ENCODE measurements at regions not wholly inside any gene's neighbourhood (a gene's known extent, or its start where the extent isn't known, plus 50 kb on each side); places are given as distances from the start of the nearest gene placed in this dataset.

- intact Hi-C loops (cut with DNase I) = no loop called here
- Histone ChIP-seq H3K4me3 (ENCODE audit: low read length in 3 of 3) (no peak overlapping the region), H3K27me3 (ENCODE audit: control insufficient read depth, insufficient read depth, low read length) (no peaks in the 10 kb centered on the region), H3K9me3 (ENCODE audit: control insufficient read depth in 2 of 3, insufficient read depth in 1 of 3, low read length in 3 of 3) (no peaks in the 10 kb centered on the region), H3K36me3 (ENCODE audit: control insufficient read depth in 2 of 3, insufficient read depth in 3 of 3, low read length in 3 of 3) (no peaks in the 10 kb centered on the region), H3K27ac (ENCODE audit: low read depth in 2 of 2, low read length in 2 of 2) (no peak overlapping the region), H3K4me1 (ENCODE audit: control insufficient read depth in 2 of 3, insufficient read depth in 2 of 3, low read depth in 1 of 3, low read length in 3 of 3) (no peaks in the 10 kb centered on the region), H3K9ac (ENCODE audit: low read length in 3 of 3) (no peak overlapping the region)
- TF ChIP-seq, protein P1, sequence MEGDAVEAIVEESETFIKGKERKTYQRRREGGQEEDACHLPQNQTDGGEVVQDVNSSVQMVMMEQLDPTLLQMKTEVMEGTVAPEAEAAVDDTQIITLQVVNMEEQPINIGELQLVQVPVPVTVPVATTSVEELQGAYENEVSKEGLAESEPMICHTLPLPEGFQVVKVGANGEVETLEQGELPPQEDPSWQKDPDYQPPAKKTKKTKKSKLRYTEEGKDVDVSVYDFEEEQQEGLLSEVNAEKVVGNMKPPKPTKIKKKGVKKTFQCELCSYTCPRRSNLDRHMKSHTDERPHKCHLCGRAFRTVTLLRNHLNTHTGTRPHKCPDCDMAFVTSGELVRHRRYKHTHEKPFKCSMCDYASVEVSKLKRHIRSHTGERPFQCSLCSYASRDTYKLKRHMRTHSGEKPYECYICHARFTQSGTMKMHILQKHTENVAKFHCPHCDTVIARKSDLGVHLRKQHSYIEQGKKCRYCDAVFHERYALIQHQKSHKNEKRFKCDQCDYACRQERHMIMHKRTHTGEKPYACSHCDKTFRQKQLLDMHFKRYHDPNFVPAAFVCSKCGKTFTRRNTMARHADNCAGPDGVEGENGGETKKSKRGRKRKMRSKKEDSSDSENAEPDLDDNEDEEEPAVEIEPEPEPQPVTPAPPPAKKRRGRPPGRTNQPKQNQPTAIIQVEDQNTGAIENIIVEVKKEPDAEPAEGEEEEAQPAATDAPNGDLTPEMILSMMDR (IDR thresholded peaks at IDR 0.05; ENCODE audit: borderline replicate concordance, extremely low read depth, insufficient read depth) = no peak
- DNase-seq = no peak
- no peak for FAIRE-seq
These were observed 82.0 kb upstream of the PITX2 start for GRCh38 chr4:110704748-110705439.

- H3K9me3 ChIP-seq (ENCODE audit: control insufficient read depth in 2 of 3, insufficient read depth in 1 of 3, low read length in 3 of 3) = no peaks in the 10 kb centered on the region
- H3K4me3 ChIP-seq (ENCODE audit: low read length in 3 of 3) = no peak overlapping the region
- H3K36me3 ChIP-seq (ENCODE audit: control insufficient read depth in 2 of 3, insufficient read depth in 3 of 3, low read length in 3 of 3) = no peaks in the 10 kb centered on the region
- H3K9ac ChIP-seq (ENCODE audit: low read length in 3 of 3) = no peak overlapping the region
- FAIRE-seq = no peak
- TF ChIP-seq, protein P1 (IDR thresholded peaks at IDR 0.05; ENCODE audit: borderline replicate concordance, extremely low read depth, insufficient read depth) = no peak
- H3K4me1 ChIP-seq (ENCODE audit: control insufficient read depth in 2 of 3, insufficient read depth in 2 of 3, low read depth in 1 of 3, low read length in 3 of 3) = no peaks in the 10 kb centered on the region
- H3K27me3 ChIP-seq (ENCODE audit: control insufficient read depth, insufficient read depth, low read length) = no peaks in the 10 kb centered on the region
- DNase-seq = no peak
- intact Hi-C loops (cut with DNase I) = no loop called here
- no peak overlapping the region for H3K27ac ChIP-seq (ENCODE audit: low read depth in 2 of 2, low read length in 2 of 2)
These were observed 82.5 kb upstream of the PITX2 start for GRCh38 chr4:110705440-110705782.

DNA sequence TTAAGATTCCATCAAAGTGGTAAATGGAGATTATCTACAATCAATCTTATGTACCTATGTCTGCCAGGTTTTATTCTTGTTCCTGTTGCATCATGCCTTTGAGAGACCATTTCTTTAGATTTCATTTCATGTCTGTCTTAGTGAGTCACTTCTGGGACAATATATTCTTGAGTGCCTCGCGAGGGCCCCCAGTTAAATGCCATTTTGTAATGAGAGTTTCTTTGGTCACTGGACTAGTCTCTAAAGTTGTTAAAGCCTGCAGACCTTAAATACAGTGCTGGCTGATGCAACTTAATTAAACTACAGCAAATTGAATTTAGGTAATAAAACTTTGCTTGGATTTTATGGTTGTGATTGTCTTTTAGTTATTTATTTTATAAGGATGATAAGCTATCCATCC is 87.2 kb upstream of the PITX2 start:
- Histone ChIP-seq H3K4me3 (ENCODE audit: low read length in 3 of 3) (no peak overlapping the region), H3K9me3 (ENCODE audit: control insufficient read depth in 2 of 3, insufficient read depth in 1 of 3, low read length in 3 of 3) (no peaks in the 10 kb centered on the region), H3K36me3 (ENCODE audit: control insufficient read depth in 2 of 3, insufficient read depth in 3 of 3, low read length in 3 of 3) (no peaks in the 10 kb centered on the region), H3K9ac (ENCODE audit: low read length in 3 of 3) (no peak overlapping the region), H3K27me3 (ENCODE audit: control insufficient read depth, insufficient read depth, low read length) (no peaks in the 10 kb centered on the region), H3K4me1 (ENCODE audit: control insufficient read depth in 2 of 3, insufficient read depth in 2 of 3, low read depth in 1 of 3, low read length in 3 of 3) (no peaks in the 10 kb centered on the region), H3K27ac (ENCODE audit: low read depth in 2 of 2, low read length in 2 of 2) (no peak overlapping the region)
- intact Hi-C loops (cut with DNase I) = no loop called here
- no peak for DNase-seq
- TF ChIP-seq, protein P1 (IDR thresholded peaks at IDR 0.05; ENCODE audit: borderline replicate concordance, extremely low read depth, insufficient read depth) = no peak
- FAIRE-seq = no peak

DNA sequence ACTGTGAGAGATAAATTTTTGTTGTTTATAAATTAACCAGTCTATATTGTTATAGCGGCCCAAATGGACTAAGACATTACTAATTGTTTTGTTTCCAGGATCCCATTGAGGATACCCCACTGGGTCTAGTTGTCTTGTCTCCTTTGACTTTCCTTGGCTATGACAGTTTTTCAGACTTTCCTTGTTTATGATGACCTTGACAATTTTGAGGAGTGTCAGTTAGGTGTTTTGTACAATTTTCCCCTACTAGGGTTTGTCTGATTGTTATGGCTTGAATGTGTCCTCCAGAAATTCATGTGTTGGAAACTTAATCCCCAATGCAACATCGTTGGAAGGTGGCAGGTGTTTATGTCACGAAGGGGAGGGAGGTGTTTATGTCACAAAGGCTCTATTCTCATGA is 89.6 kb upstream of the PITX2 start:
- H3K27ac ChIP-seq (ENCODE audit: low read depth in 2 of 2, low read length in 2 of 2) = no peak overlapping the region
- no peak for DNase-seq
- H3K9me3 ChIP-seq (ENCODE audit: control insufficient read depth in 2 of 3, insufficient read depth in 1 of 3, low read length in 3 of 3) = no peaks in the 10 kb centered on the region
- intact Hi-C loops (cut with DNase I) = no loop called here
- H3K4me3 ChIP-seq (ENCODE audit: low read length in 3 of 3) = no peak overlapping the region
- no peak for FAIRE-seq
- no peaks in the 10 kb centered on the region for H3K4me1 ChIP-seq (ENCODE audit: control insufficient read depth in 2 of 3, insufficient read depth in 2 of 3, low read depth in 1 of 3, low read length in 3 of 3)
- no peaks in the 10 kb centered on the region for H3K36me3 ChIP-seq (ENCODE audit: control insufficient read depth in 2 of 3, insufficient read depth in 3 of 3, low read length in 3 of 3)
- no peaks in the 10 kb centered on the region for H3K27me3 ChIP-seq (ENCODE audit: control insufficient read depth, insufficient read depth, low read length)
- H3K9ac ChIP-seq (ENCODE audit: low read length in 3 of 3) = no peak overlapping the region
- TF ChIP-seq, protein P1 (IDR thresholded peaks at IDR 0.05; ENCODE audit: borderline replicate concordance, extremely low read depth, insufficient read depth) = no peak
